ENCODE measurements at regions not wholly inside any gene's neighbourhood (a gene's known extent, or its start where the extent isn't known, plus 50 kb on each side); places are given as distances from the start of the nearest gene placed in this dataset.

DNA sequence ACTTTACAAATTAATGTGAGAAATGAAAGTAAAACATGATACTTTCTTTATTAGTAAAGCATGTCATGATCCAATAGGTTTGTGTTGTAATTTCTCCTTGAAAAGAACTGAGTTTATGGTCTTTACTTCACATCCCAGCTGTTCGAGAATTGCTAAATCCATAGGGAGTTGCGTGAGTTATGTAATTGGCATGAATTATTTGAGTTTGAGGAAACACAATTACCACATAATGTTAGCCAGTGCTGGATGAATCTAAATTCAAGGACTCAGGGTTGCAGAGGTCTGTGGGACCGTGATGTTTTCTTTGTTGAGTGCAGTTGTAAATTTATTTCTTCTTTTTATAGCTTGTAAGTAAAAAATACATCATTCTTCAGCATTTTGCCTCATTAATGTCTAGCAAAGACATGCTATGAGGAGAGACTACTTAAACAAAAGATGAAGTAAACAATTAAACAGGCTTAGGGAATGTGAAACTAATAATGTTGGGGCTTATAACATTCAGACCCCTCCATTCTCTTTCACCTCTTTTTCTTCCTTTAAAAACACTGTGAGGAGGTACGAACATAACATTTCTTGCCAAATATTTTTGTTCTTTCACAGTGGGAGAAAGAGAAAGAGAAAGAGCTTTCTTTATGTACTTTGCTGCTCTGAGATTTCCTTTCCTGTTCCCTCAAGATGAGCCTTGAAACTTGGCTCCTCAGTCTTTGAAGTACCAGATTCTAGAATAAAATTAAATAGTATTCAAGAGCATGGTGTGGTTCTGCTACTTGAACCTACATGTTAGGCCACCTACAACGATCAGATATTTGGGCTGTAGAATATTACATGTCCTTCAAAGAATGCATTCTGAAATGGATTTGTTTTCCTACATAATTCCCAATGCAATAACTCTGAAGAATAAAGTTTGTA, 159.6 kb upstream of the ANK2 start:
- Histone ChIP-seq H3K4me3 (ENCODE audit: low read length, poor library complexity, severe bottlenecking) (no peak overlapping the region), H3K9me2 (replicated peaks; ENCODE audit: low read depth, low read length) (no peaks in the 10 kb centered on the region), H3K9ac (ENCODE audit: low read depth, low read length, poor library complexity, severe bottlenecking) (no peak overlapping the region), H3K4me2 (ENCODE audit: low read depth, low read length, poor library complexity, severe bottlenecking) (peak overlapping the region; percentile 51), H3K4me1 (ENCODE audit: insufficient read depth, low read length, poor library complexity, severe bottlenecking) (no peaks in the 10 kb centered on the region), H3F3A (ENCODE audit: low read depth) (no peaks in the 10 kb centered on the region), H3K36me3 (ENCODE audit: insufficient read depth, low read length) (no peaks in the 10 kb centered on the region), H4K20me1 (ENCODE audit: insufficient read depth, low read length, poor library complexity, severe bottlenecking) (no peaks in the 10 kb centered on the region), H3K27me3 (ENCODE audit: insufficient read depth, low read length, poor library complexity, severe bottlenecking) (no peaks in the 10 kb centered on the region), H2AFZ (ENCODE audit: low read length) (peak overlapping the region; percentile 51; the same call in 1 of the 2 replicates), H3K79me2 (ENCODE audit: insufficient read depth, low read length) (no peaks in the 10 kb centered on the region), H3K9me3 (ENCODE audit: insufficient read depth, low read depth, low read length) (no peaks in the 10 kb centered on the region)
- no peak for TF ChIP-seq EZH2phosphoT487 (IDR thresholded peaks at IDR 0.05; ENCODE audit: borderline replicate concordance)
- TF ChIP-seq, protein P1, sequence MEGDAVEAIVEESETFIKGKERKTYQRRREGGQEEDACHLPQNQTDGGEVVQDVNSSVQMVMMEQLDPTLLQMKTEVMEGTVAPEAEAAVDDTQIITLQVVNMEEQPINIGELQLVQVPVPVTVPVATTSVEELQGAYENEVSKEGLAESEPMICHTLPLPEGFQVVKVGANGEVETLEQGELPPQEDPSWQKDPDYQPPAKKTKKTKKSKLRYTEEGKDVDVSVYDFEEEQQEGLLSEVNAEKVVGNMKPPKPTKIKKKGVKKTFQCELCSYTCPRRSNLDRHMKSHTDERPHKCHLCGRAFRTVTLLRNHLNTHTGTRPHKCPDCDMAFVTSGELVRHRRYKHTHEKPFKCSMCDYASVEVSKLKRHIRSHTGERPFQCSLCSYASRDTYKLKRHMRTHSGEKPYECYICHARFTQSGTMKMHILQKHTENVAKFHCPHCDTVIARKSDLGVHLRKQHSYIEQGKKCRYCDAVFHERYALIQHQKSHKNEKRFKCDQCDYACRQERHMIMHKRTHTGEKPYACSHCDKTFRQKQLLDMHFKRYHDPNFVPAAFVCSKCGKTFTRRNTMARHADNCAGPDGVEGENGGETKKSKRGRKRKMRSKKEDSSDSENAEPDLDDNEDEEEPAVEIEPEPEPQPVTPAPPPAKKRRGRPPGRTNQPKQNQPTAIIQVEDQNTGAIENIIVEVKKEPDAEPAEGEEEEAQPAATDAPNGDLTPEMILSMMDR (conservative IDR thresholded peaks at IDR 0.05; ENCODE audit: low read length) = no peak

DNA sequence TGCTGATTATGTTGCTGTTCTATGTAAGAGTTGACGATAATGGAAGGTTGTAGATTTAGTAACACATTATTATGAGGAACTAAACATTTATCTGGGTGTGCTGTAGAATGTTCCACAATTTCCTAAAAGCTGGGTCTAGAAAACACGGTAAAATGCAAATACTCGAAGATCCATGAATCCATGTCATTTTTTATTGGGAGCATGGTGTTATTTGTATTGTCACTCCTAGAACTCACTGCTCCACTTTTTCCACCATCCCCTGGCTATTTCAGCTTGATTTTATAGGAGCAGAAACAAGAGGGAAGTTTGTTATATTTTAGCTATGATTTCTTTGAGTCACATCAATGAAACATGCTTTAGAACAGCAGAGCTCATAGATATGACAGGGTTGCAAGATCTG, 155.0 kb upstream of the ANK2 start:
- no peaks in the 10 kb centered on the region for H3K9me2 ChIP-seq (replicated peaks; ENCODE audit: low read depth, low read length)
- H3K4me3 ChIP-seq (ENCODE audit: low read length, poor library complexity, severe bottlenecking) = no peak overlapping the region
- no peak overlapping the region for H3K9ac ChIP-seq (ENCODE audit: low read depth, low read length, poor library complexity, severe bottlenecking)
- no peak overlapping the region for H2AFZ ChIP-seq (ENCODE audit: low read length)
- no peak overlapping the region for H3K4me2 ChIP-seq (ENCODE audit: low read depth, low read length, poor library complexity, severe bottlenecking)
- no peaks in the 10 kb centered on the region for H3K27me3 ChIP-seq (ENCODE audit: insufficient read depth, low read length, poor library complexity, severe bottlenecking)
- no peaks in the 10 kb centered on the region for H4K20me1 ChIP-seq (ENCODE audit: insufficient read depth, low read length, poor library complexity, severe bottlenecking)
- no peaks in the 10 kb centered on the region for H3K9me3 ChIP-seq (ENCODE audit: insufficient read depth, low read depth, low read length)
- TF ChIP-seq, protein P1 (conservative IDR thresholded peaks at IDR 0.05; ENCODE audit: low read length) = no peak
- TF ChIP-seq EZH2phosphoT487 (IDR thresholded peaks at IDR 0.05; ENCODE audit: borderline replicate concordance) = no peak
- H3F3A ChIP-seq (ENCODE audit: low read depth) = no peaks in the 10 kb centered on the region
- H3K79me2 ChIP-seq (ENCODE audit: insufficient read depth, low read length) = no peaks in the 10 kb centered on the region
- no peaks in the 10 kb centered on the region for H3K36me3 ChIP-seq (ENCODE audit: insufficient read depth, low read length)
- no peaks in the 10 kb centered on the region for H3K4me1 ChIP-seq (ENCODE audit: insufficient read depth, low read length, poor library complexity, severe bottlenecking)

DNA sequence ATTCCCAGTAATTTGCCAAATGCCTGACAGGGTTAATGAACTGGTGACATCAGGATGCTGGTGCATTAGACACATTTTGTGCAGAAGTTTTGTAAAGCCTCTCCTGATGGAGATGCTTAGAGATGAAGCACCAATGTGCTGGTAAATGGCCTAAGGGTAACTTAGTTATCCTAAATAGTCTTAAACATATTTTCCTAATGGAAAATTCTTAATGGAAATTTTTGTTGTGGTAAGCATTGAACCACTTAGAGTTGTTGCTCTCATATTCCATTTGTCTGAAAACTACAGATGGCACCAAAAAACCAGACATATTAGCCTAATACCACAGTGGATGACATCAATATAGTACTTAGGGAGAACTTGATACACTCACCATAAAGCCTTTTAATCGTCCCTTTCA, 154.5 kb upstream of the ANK2 start:
- Histone ChIP-seq H3K79me2 (ENCODE audit: insufficient read depth, low read length) (no peaks in the 10 kb centered on the region), H3F3A (ENCODE audit: low read depth) (no peaks in the 10 kb centered on the region), H4K20me1 (ENCODE audit: insufficient read depth, low read length, poor library complexity, severe bottlenecking) (no peaks in the 10 kb centered on the region), H3K4me3 (ENCODE audit: low read length, poor library complexity, severe bottlenecking) (no peak overlapping the region), H3K27me3 (ENCODE audit: insufficient read depth, low read length, poor library complexity, severe bottlenecking) (no peaks in the 10 kb centered on the region), H3K4me1 (ENCODE audit: insufficient read depth, low read length, poor library complexity, severe bottlenecking) (no peaks in the 10 kb centered on the region), H2AFZ (ENCODE audit: low read length) (no peak overlapping the region), H3K36me3 (ENCODE audit: insufficient read depth, low read length) (no peaks in the 10 kb centered on the region), H3K9me3 (ENCODE audit: insufficient read depth, low read depth, low read length) (no peaks in the 10 kb centered on the region), H3K4me2 (ENCODE audit: low read depth, low read length, poor library complexity, severe bottlenecking) (no peak overlapping the region), H3K9me2 (replicated peaks; ENCODE audit: low read depth, low read length) (no peaks in the 10 kb centered on the region), H3K9ac (ENCODE audit: low read depth, low read length, poor library complexity, severe bottlenecking) (no peak overlapping the region)
- no peak for TF ChIP-seq EZH2phosphoT487 (IDR thresholded peaks at IDR 0.05; ENCODE audit: borderline replicate concordance)
- TF ChIP-seq, protein P1 (conservative IDR thresholded peaks at IDR 0.05; ENCODE audit: low read length) = no peak
